ENCODE measurements at regions not wholly inside any gene's neighbourhood (a gene's known extent, or its start where the extent isn't known, plus 50 kb on each side); places are given as distances from the start of the nearest gene placed in this dataset. TPM values are rescaled to one million over a fixed set of nuclear protein-coding genes. Genes with fewer than 3 reads are reported as not detected.

DNA sequence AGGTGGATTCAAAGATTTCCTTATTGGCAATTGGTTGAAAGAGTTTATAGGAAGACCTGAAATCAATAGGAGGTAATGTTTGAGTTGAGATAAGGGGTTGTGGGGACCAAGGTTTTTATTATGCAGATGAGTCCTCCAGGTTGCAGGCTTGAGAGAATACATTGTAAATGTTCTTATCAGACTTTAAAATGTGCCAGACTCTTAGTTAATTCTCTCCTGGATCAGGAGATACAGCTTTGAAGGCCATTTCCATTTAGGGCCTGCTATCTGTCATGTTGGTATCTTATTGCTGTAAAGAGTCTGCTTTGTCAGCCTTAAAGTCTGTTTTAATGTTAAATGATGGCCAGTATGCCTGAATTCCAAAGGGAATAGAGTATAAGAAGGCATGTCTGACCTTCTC is 61.8 kb upstream of the CALCR start:
- DNase-seq: no peak

DNA sequence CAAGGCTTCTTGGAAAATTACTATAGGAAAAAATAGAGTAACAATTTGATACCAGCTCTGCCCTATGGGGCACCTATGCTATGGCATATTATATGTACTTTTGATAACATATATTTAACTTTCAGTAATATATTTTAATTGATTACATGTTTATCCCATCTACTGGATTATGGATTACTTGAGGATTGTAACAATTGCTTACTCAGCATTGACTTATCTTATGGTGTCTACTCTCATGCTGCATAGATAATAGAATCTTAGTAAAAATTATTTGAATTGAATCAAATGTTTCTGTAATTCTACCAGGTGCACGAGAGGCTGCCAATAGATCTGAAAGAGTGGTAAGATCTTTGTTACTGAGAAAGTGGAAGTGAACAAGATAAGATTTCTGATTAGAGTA is 57.8 kb upstream of the CALCR start:
- no peak for DNase-seq

- DNase-seq: no peak
Observed at GRCh38 chr7:93629291-93629801, 54.8 kb upstream of the CALCR start.

DNA sequence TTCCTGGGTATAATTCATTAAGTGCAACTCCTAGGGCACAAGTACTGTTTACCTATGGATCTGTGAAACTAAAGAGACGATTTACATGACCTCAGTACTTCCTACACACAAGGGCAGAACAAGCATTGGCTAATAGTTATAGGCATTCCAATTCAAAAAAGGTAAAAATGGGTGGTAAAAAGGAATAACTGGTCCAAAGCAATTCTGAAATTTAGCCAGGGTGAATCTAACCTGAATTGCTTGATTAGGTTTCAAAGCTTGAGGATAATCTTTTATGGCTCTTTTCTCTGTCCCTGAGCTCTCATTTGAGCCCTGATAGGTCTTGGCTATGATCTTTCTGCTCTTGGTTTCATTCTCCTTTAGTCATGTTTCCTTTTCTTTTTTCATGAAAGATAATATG is 52.3 kb upstream of the CALCR start:
- DNase-seq: no peak

Small RNA genes in the stretch of these regions (small RNA-seq; reads per million reads assigned to genes)
- not detected for gene AC002075.2 (ENCODE audit: low replicate concordance)
- gene MIR4652 (ENCODE audit: low replicate concordance): not detected

Data from tongue (tissue), 2 donors.